OCI-LY3 (cell line): ENCODE measurements at regions not wholly inside any gene's neighbourhood (a gene's known extent, or its start where the extent isn't known, plus 50 kb on each side); places are given as distances from the start of the nearest gene placed in this dataset.

Source experiments
- CTCF ChIP-seq: fragments of 200-600, 300-600 bp; sonication (generic); IDR thresholded peaks from 2 replicates; pipeline ENCODE4 v1.5.1; 2014; ENCODE audit warnings: antibody characterized with exemption, low read length, low read depth
- EZH2phosphoT487 ChIP-seq: fragments of 200-600 bp; shearing (Covaris generic); IDR thresholded peaks from 2 replicates; pipeline ENCODE4 v1.6.1; 2018; ENCODE audit warnings: antibody characterized with exemption, mixed run types, low read depth

- no peak for TF ChIP-seq CTCF
- no peak for TF ChIP-seq EZH2phosphoT487
These were observed 187.4 kb upstream of the ATP1B1 start for GRCh38 chr1:168918860-168919741.
